Esophagus squamous epithelium (tissue), 5 donors: ENCODE measurements at regions not wholly inside any gene's neighbourhood (a gene's known extent, or its start where the extent isn't known, plus 50 kb on each side); places are given as distances from the start of the nearest gene placed in this dataset.

Experiments
- DNase-seq: peaks from one replicate; lab custom pipeline; 2025; lab: John Stamatoyannopoulos, UW
- H3K27ac ChIP-seq, 4 donors: fragments of 200-600 bp; sonication (generic); one replicate each; pipeline ENCODE4 v1.5.1; 2016 to 2019; ENCODE audit warnings: mild to moderate bottlenecking in 1 of 4
- H3K27me3 ChIP-seq, 4 donors: fragments of 200-600 bp; sonication (generic); 1 replicate in 3 of 4; 2 replicates in 1 of 4; pipeline versions ENCODE4 v1.5.1 to v1.6.0; 2017 to 2021; ENCODE audit warnings: antibody characterized with exemption in 1 of 4
- H3K36me3 ChIP-seq, 3 donors: fragments of 200-600 bp; sonication (generic); one replicate each; pipeline ENCODE4 v1.5.1; 2016 to 2019
- H3K4me1 ChIP-seq, 3 donors: fragments of 200-600 bp; sonication (generic); one replicate each; pipeline ENCODE4 v1.5.1; 2017 to 2019
- H3K4me3 ChIP-seq, 4 donors: fragments of 200-600 bp; sonication (generic); 1 replicate in 3 of 4; 2 replicates in 1 of 4; pipeline ENCODE4 v1.5.1; 2016 to 2019; ENCODE audit warnings: mild to moderate bottlenecking in 2 of 4, moderate library complexity in 1 of 4
- H3K9me3 ChIP-seq, 3 donors: fragments of 200-600 bp; sonication (generic); one replicate each; pipeline ENCODE4 v1.5.1; 2016 to 2019
- POLR2A ChIP-seq, 4 donors: fragments of 450-650 bp; IDR thresholded peaks; one replicate each; pipeline ENCODE4 v1.6.1; 2017; ENCODE audit warnings: antibody characterized with exemption in 4 of 4, mild to moderate bottlenecking in 4 of 4, moderate library complexity in 3 of 4
- WGBS, 2 donors: methylation state at CpG; one replicate each; pipeline ENCODE4 v1.1.5; 2018; 5-methylcytosine and 5-hydroxymethylcytosine counted together
- intact Hi-C: fragments of 100-400 bp; cut with DNase I; formaldehyde crosslinking; loops from one replicate; pipeline ENCODE4 v1.15.0; 2022
- TF ChIP-seq, protein P1 (sequence below), 6 experiments: fragments of 450-650 bp in 4 of 6; fragments of 200-600 bp in 2 of 6; sonication (generic) in 2 of 6; IDR thresholded peaks; one replicate each; pipeline ENCODE4 v1.5.1; 2016 to 2019; ENCODE audit warnings: antibody characterized with exemption in 6 of 6, mild to moderate bottlenecking in 4 of 6, moderate library complexity in 4 of 6
- donor health status: DM: yes; HTN: yes; CAD: no.

DNA sequence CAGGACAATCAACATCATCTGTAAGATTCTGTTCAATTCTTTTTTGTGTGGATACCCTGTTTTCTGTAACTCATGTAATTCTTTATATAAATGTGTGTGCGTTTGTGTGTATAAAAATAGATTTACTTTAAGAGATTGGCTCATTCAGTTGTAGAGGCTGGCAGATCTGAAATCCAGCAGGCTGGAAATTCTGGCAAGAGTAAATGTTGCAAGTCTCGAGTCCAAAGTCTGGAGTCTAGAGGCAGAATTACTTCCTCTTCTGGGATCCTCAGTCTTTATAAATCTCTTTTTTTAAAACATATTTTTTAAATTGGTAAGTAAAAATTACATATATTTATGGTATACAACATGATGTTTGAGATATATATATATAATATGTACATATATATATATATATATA is 202.1 kb upstream of the TMEM161B start:
- Histone ChIP-seq H3K9me3 (no peaks in the 10 kb centered on the region), H3K4me1 (no peaks in the 10 kb centered on the region), H3K27me3 (no peaks in the 10 kb centered on the region), H3K36me3 (no peaks in the 10 kb centered on the region), H3K27ac (no peak overlapping the region), H3K4me3 (no peak overlapping the region)
- WGBS, 2 donors, result 72 to 81% methylated on average over 2 of the region's 2 CpGs
- no peak for TF ChIP-seq POLR2A (IDR thresholded peaks at IDR 0.05)
- TF ChIP-seq, protein P1, sequence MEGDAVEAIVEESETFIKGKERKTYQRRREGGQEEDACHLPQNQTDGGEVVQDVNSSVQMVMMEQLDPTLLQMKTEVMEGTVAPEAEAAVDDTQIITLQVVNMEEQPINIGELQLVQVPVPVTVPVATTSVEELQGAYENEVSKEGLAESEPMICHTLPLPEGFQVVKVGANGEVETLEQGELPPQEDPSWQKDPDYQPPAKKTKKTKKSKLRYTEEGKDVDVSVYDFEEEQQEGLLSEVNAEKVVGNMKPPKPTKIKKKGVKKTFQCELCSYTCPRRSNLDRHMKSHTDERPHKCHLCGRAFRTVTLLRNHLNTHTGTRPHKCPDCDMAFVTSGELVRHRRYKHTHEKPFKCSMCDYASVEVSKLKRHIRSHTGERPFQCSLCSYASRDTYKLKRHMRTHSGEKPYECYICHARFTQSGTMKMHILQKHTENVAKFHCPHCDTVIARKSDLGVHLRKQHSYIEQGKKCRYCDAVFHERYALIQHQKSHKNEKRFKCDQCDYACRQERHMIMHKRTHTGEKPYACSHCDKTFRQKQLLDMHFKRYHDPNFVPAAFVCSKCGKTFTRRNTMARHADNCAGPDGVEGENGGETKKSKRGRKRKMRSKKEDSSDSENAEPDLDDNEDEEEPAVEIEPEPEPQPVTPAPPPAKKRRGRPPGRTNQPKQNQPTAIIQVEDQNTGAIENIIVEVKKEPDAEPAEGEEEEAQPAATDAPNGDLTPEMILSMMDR (IDR thresholded peaks at IDR 0.05), result no peak
- no peak for DNase-seq
- intact Hi-C loops, result no loop called here

DNA sequence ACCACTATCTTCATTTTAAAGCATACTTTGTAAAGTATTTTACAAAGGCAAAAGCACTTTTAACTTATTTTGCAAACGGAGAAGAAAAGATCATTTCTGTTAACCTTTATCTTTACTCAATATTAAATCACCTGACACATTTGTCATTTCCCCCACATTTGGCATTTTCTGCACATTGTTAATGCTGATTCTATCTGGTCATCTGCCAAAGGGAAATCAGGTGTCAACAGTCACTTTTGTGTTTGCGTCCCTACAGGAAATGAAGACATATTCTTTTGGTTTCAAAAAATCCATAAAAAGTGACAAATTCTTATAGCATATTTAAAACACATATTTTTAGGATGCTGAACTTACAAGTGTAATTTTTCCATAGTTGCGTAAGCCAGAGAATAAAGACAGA is 191.3 kb upstream of the TMEM161B start:
- Histone ChIP-seq H3K36me3 (no peaks in the 10 kb centered on the region), H3K4me3 (no peak overlapping the region), H3K27ac (no peak overlapping the region), H3K9me3 (no peaks in the 10 kb centered on the region), H3K27me3 (no peaks in the 10 kb centered on the region), H3K4me1 (no peaks in the 10 kb centered on the region)
- DNase-seq, result no peak
- TF ChIP-seq, protein P1 (IDR thresholded peaks at IDR 0.05), result no peak
- 67 to 79% methylated on average over 3 of the region's 3 CpGs for WGBS, 2 donors
- intact Hi-C loops, result no loop called here

DNA sequence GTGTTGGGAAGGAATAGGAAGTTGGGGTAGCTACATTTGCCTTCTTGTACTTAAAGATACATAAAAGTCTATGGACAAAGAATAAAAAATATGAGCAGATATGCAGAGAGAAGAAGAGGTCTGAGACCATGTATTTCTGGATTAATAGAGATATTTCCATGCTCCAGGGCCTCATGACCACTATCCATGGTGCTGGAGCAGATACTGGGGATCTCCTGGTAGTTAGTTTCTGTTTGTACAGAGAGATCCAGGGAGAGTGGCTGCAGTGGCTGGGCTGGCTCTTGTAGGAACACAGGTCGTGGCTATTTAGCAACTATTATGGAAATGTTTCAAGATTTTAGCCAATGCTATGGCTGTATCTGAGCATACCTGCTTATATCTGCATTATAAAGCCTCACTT is 184.2 kb upstream of the TMEM161B start:
- no peak overlapping the region for H3K4me3 ChIP-seq
- no peak for TF ChIP-seq POLR2A (IDR thresholded peaks at IDR 0.05)
- TF ChIP-seq, protein P1 (IDR thresholded peaks at IDR 0.05), result no peak
- WGBS, 2 donors, result 0 to 13% methylated on average over 1 of the region's 1 CpG
- DNase-seq, result no peak
- no peaks in the 10 kb centered on the region for H3K27me3 ChIP-seq
- intact Hi-C loops, result no loop called here
- no peaks in the 10 kb centered on the region for H3K9me3 ChIP-seq
- H3K36me3 ChIP-seq, result no peaks in the 10 kb centered on the region
- no peak overlapping the region for H3K27ac ChIP-seq
- H3K4me1 ChIP-seq, result no peaks in the 10 kb centered on the region

DNA sequence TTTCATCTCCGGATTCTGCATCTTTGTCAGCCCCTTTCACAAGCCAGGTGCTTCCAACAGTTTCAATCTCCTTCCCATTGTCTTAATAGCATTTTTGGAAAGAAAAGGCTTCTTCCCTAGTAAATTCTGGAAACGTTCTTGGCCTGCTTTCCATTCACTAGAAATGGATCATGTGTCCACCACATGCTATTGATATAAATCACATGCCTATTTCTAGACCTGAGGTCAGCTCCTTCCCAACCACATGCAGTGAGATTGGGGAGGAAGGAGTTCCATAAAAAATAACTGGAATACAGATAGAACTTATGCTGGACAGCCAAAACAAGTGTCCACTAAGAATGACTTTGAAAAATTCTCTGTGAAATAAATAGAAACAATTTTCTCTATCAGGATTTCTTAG is 181.6 kb upstream of the TMEM161B start:
- Histone ChIP-seq H3K27ac (no peak overlapping the region), H3K27me3 (no peaks in the 10 kb centered on the region), H3K4me1 (no peaks in the 10 kb centered on the region), H3K4me3 (no peak overlapping the region), H3K36me3 (no peaks in the 10 kb centered on the region), H3K9me3 (no peaks in the 10 kb centered on the region)
- WGBS, 2 donors, result 33 to 51% methylated on average over 2 of the region's 2 CpGs
- TF ChIP-seq POLR2A (IDR thresholded peaks at IDR 0.05), result no peak
- TF ChIP-seq, protein P1 (IDR thresholded peaks at IDR 0.05), result no peak
- intact Hi-C loops, result no loop called here
- DNase-seq, result no peak

DNA sequence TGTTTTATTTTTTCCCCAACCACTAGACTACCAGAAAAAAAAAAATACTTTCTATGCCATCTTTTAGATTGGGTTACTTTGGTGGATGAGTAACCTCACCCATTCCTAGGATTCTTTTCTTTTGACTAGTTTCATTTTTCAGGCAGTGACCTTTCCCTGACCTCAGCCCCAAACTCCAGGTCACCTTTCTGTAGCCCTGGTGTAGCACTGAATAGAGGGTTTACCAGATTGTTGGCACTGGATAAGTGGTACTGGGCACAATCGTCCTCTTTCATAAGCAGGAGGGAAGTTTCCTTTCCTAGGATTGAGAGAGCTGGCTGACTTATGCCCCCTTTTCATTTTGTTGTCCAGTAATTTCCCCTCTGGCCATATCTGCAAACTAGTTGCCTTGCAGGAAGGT is 169.4 kb upstream of the TMEM161B start:
- H3K36me3 ChIP-seq, result no peaks in the 10 kb centered on the region
- no peaks in the 10 kb centered on the region for H3K4me1 ChIP-seq
- no peak for TF ChIP-seq POLR2A (IDR thresholded peaks at IDR 0.05)
- TF ChIP-seq, protein P1 (IDR thresholded peaks at IDR 0.05), result no peak
- no peaks in the 10 kb centered on the region for H3K9me3 ChIP-seq
- H3K27ac ChIP-seq, result no peak overlapping the region
- intact Hi-C loops, result no loop called here
- 18% methylated on average over 1 of the region's 1 CpG; no CpG with 5 or more reads in 1 of the 2 donors for WGBS, 2 donors
- DNase-seq, result no peak
- no peaks in the 10 kb centered on the region for H3K27me3 ChIP-seq
- H3K4me3 ChIP-seq, result no peak overlapping the region
